ENCODE measurements at regions not wholly inside any gene's neighbourhood (a gene's known extent, or its start where the extent isn't known, plus 50 kb on each side); places are given as distances from the start of the nearest gene placed in this dataset.

DNA sequence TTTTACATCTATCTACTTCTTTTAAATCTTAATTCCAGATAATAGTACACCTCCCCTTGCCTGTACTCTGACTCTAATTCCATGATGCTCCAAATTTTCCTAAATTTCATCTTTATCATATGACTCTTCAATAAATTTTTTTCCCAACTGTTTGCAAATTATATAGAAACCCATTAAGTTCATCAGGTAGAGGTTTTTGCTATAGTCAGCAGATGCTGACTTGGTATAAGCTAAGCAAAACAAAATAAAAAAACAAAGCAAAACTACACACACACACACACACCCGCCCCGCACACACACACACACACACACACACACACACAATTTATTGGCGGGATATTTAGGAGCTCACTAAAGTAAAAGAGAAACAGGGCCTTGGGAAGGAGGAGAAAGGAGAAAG, 1047.8 kb upstream of the FAM98A start:
- H3K4me3 Mint-ChIP-seq = no peak overlapping the region
- no peak for DNase-seq
- H3K27me3 Mint-ChIP-seq (ENCODE audit: low read depth) = no peaks in the 10 kb centered on the region
- POLR2A ChIA-PET = no interaction called here
- CTCF ChIA-PET = no interaction called here
- no peaks in the 10 kb centered on the region for H3K36me3 Mint-ChIP-seq (ENCODE audit: low read depth)
- H3K4me1 Mint-ChIP-seq (ENCODE audit: low read depth) = no peaks in the 10 kb centered on the region
- ATAC-seq = no peak
- H3K9me3 Mint-ChIP-seq (ENCODE audit: insufficient read depth) = peaks cover 21% of the 10 kb centered on the region
- H3K27ac Mint-ChIP-seq = no peak overlapping the region

DNA sequence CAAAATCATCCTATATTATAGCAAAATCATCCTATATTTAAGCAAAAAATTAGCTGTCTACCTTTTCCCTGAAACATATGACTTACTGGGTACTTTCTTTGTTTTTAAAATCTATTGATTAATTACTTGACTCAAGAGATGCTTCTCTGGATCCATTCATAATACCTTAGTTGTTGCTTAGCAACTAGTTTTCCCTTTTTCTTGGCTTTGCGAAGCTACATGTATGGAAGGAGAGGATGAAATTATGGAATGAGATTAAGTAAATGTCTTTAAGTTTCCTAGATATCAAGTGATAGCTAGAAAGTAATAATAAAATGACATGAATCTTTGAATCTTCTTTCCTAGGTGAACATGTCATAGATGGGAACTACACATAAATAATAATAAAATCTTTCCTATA, 1033.2 kb upstream of the FAM98A start:
- DNase-seq (no peak), ATAC-seq (no peak)
- POLR2A ChIA-PET = no interaction called here
- Mint-ChIP-seq H3K27ac (no peak overlapping the region), H3K9me3 (ENCODE audit: insufficient read depth) (peaks cover 7% of the 10 kb centered on the region), H3K36me3 (ENCODE audit: low read depth) (no peaks in the 10 kb centered on the region), H3K27me3 (ENCODE audit: low read depth) (no peaks in the 10 kb centered on the region), H3K4me3 (no peak overlapping the region), H3K4me1 (ENCODE audit: low read depth) (no peaks in the 10 kb centered on the region)
- CTCF ChIA-PET = no interaction called here

DNA sequence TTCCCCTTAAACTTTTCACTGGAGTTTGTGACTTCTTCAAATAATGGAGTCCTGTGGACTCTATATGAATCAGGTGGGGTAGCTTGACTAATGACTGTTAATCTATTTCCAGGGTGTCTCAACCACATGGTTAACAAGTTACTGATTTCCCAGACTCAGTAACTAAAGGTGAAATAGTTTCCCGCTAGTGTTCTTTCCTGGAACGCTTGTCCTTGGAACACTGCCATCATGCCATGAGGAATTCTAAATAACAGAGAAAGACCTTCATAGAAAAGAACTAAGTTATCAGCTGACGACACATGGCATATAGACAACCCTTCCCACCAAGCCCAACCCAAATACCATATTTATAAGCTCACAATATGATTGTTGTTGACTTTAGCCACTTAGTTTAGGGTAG, 1027.9 kb upstream of the FAM98A start:
- ATAC-seq (no peak), DNase-seq (no peak)
- Mint-ChIP-seq H3K27me3 (ENCODE audit: low read depth) (no peaks in the 10 kb centered on the region), H3K27ac (no peak overlapping the region), H3K36me3 (ENCODE audit: low read depth) (no peaks in the 10 kb centered on the region), H3K4me3 (no peak overlapping the region), H3K4me1 (ENCODE audit: low read depth) (no peaks in the 10 kb centered on the region), H3K9me3 (ENCODE audit: insufficient read depth) (peaks cover 7% of the 10 kb centered on the region)
- CTCF ChIA-PET = no interaction called here
- POLR2A ChIA-PET = no interaction called here

DNA sequence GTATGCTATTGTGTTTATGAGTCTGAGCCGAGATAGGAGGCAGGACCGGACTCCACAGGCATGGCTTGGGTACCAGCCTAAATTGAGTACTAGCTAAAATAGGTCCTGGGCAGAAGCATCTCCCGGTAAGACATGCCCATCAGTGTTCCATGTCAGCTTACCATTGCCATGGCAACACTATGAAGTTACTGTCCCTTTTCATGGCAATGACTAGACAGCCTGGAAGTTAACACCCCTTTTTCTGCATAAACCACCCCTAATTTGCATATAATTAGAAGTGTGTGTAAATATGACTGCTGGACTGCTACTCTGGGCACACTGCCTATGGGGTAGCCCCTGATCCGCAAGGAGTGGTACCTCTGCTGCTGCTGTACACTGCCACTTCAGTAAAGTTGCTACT, 1005.1 kb upstream of the FAM98A start:
- no peaks in the 10 kb centered on the region for H3K4me1 Mint-ChIP-seq (ENCODE audit: low read depth)
- ChIA-PET POLR2A (no interaction called here), CTCF (no interaction called here)
- DNase-seq (no peak), ATAC-seq (no peak)
- no peaks in the 10 kb centered on the region for H3K27me3 Mint-ChIP-seq (ENCODE audit: low read depth)
- no peaks in the 10 kb centered on the region for H3K36me3 Mint-ChIP-seq (ENCODE audit: low read depth)
- peaks cover 6% of the 10 kb centered on the region for H3K9me3 Mint-ChIP-seq (ENCODE audit: insufficient read depth)
- no peak overlapping the region for H3K4me3 Mint-ChIP-seq
- no peak overlapping the region for H3K27ac Mint-ChIP-seq

DNA sequence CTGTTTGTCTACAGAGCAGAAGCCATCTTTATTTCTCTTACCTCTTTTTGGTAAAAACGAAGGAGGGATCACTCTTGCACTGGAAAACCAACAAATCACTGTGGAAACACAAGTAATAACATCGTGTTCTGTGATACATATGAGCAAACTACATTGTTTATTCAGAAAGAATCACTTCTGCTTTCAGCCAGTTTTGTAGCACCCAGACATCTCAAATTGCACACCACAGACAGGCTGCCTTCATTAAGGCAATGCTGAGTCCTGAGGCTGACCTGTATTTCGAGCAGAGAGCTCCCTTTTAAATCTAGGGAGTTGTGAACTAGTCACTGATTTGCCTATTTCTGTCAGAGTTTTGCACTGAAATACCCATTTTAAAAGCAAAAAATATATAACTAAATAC, 1003.2 kb upstream of the FAM98A start:
- ChIA-PET CTCF (no interaction called here), POLR2A (no interaction called here)
- Mint-ChIP-seq H3K27me3 (ENCODE audit: low read depth) (no peaks in the 10 kb centered on the region), H3K4me1 (ENCODE audit: low read depth) (no peaks in the 10 kb centered on the region), H3K9me3 (ENCODE audit: insufficient read depth) (peaks cover 9% of the 10 kb centered on the region), H3K27ac (no peak overlapping the region), H3K36me3 (ENCODE audit: low read depth) (no peaks in the 10 kb centered on the region), H3K4me3 (no peak overlapping the region)
- no peak for DNase-seq
- no peak for ATAC-seq

DNA sequence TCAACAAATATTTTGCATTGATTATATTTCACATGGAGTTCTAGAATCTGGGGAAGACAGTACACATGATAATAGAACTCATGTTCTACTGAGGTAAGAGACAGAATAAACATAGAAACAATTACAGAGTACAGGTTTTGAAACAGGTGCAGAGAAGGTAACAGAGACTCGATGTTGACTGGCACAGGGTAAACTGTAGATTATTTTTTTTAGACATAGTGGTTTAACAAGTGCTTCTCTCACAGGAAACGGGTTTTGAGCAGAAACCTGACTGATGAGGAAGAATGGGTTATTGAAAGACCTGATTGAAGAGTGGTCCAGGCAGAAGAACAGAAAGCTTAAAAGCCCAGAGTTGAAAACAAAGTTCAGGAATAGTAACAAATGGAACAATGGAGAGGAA, 1002.5 kb upstream of the FAM98A start:
- ATAC-seq = no peak
- no peak overlapping the region for H3K27ac Mint-ChIP-seq

DNA sequence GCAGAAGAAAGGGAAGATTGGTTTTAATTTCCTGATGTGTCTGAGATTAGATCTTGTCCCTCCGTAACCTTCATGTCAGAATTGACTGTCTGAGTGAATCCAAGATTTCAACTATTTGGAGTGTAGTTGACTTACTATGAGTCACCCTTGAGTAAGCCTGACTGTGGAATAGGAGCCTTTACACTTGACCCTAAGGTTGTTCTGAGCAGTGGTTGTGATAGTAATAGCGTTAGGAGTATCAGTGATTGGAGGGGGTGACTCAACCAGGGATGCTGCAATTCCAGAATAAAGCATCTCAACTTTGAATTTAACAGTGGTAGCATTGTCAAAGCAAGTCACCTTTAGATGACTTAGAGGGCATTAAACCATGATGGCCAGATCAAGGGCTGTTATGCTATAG, 979.5 kb upstream of the FAM98A start:
- ATAC-seq (no peak), DNase-seq (no peak)
- Mint-ChIP-seq H3K27me3 (ENCODE audit: low read depth) (no peaks in the 10 kb centered on the region), H3K4me3 (no peak overlapping the region), H3K4me1 (ENCODE audit: low read depth) (no peaks in the 10 kb centered on the region), H3K9me3 (ENCODE audit: insufficient read depth) (peaks cover 4% of the 10 kb centered on the region), H3K36me3 (ENCODE audit: low read depth) (no peaks in the 10 kb centered on the region), H3K27ac (no peak overlapping the region)
- ChIA-PET CTCF (no interaction called here), POLR2A (no interaction called here)

More for the DNA sequence above, 1002.5 kb upstream of the FAM98A start:
- DNase-seq = no peak
- Mint-ChIP-seq H3K27me3 (ENCODE audit: low read depth) (no peaks in the 10 kb centered on the region), H3K36me3 (ENCODE audit: low read depth) (no peaks in the 10 kb centered on the region), H3K4me1 (ENCODE audit: low read depth) (no peaks in the 10 kb centered on the region), H3K9me3 (ENCODE audit: insufficient read depth) (peaks cover 9% of the 10 kb centered on the region), H3K4me3 (no peak overlapping the region)
- ChIA-PET CTCF (no interaction called here), POLR2A (no interaction called here)

DNA sequence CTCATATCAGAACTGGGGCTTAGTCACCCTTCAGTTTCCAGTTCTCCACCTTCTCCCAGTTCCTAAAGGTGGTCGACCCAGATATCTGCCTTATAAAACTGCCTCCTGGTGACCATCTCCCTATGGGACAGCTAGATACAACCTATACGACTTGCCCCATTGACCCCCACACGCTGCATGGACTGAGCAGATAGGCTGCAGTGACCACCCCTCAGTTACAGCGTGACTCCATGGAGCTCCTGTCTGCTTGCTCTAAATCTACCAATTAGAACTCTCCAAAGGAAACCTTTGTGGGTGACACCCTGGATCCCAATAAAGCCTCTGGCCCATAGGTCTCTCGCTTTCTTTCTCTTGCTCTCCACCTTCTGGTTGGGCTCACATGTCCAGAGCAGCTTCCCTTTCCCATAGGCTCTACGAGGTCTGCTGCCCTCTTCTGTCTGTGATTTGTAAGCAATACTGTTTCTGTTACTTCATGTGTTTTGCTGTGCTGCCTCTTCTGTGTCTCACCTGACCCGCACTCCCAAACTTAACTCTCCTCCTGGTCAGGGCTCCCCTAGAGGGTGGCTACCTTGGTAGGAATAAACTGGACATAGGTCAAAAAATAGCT, 971.3 kb upstream of the FAM98A start:
- Mint-ChIP-seq H3K36me3 (ENCODE audit: low read depth) (no peaks in the 10 kb centered on the region), H3K27ac (no peak overlapping the region), H3K4me3 (no peak overlapping the region), H3K4me1 (ENCODE audit: low read depth) (no peaks in the 10 kb centered on the region), H3K9me3 (ENCODE audit: insufficient read depth) (peaks cover 18% of the 10 kb centered on the region), H3K27me3 (ENCODE audit: low read depth) (no peaks in the 10 kb centered on the region)
- ATAC-seq (no peak), DNase-seq (no peak)
- CTCF ChIA-PET = no interaction called here
- POLR2A ChIA-PET = no interaction called here

DNA sequence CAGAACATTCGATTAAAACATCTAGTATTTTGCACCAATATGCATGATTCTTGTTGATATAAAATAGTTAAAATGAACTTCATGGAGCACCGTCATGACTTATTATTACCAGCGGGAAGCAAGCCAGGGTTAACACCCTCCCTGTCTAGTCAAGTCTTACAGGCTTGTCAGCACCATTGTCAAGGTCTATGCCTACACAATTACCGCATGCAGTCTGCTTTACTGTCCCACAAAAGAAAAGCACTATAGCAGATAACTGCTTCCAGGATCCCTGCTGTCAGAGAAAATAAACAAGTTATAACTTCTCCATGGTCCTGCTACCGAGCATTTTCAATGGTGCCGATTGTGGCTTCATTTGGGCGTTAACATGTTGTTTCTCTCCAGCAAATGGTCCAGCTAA, 968.0 kb upstream of the FAM98A start:
- no peak for ATAC-seq
- ChIA-PET CTCF (no interaction called here), POLR2A (no interaction called here)
- no peak for DNase-seq
- Mint-ChIP-seq H3K36me3 (ENCODE audit: low read depth) (no peaks in the 10 kb centered on the region), H3K27me3 (ENCODE audit: low read depth) (no peaks in the 10 kb centered on the region), H3K9me3 (ENCODE audit: insufficient read depth) (peaks cover 21% of the 10 kb centered on the region), H3K27ac (no peak overlapping the region), H3K4me1 (ENCODE audit: low read depth) (no peaks in the 10 kb centered on the region), H3K4me3 (no peak overlapping the region)

DNA sequence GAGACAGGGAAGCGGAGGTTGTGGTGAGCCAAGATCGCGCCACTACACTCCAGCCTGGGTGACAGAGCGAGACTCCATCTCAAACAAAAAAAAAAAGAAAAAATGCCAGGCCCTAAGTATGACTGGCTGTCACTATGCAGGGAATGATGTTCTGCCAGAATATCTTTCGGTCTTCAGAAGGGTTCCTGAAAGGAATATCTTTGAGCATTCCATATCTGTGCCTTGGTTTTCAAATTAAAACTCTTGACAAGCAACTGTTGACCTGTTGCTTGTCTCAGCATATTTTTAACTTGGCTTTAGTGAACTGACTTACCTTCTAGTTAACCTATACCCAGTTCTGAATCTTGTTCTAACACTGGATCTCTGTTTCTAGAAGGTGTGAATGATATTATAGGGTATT, 953.2 kb upstream of the FAM98A start:
- ChIA-PET CTCF (no interaction called here), POLR2A (no interaction called here)
- Mint-ChIP-seq H3K4me3 (no peak overlapping the region), H3K27me3 (ENCODE audit: low read depth) (no peaks in the 10 kb centered on the region), H3K9me3 (ENCODE audit: insufficient read depth) (peaks cover 5% of the 10 kb centered on the region), H3K4me1 (ENCODE audit: low read depth) (no peaks in the 10 kb centered on the region), H3K27ac (no peak overlapping the region), H3K36me3 (ENCODE audit: low read depth) (no peaks in the 10 kb centered on the region)
- ATAC-seq (no peak), DNase-seq (no peak)

DNA sequence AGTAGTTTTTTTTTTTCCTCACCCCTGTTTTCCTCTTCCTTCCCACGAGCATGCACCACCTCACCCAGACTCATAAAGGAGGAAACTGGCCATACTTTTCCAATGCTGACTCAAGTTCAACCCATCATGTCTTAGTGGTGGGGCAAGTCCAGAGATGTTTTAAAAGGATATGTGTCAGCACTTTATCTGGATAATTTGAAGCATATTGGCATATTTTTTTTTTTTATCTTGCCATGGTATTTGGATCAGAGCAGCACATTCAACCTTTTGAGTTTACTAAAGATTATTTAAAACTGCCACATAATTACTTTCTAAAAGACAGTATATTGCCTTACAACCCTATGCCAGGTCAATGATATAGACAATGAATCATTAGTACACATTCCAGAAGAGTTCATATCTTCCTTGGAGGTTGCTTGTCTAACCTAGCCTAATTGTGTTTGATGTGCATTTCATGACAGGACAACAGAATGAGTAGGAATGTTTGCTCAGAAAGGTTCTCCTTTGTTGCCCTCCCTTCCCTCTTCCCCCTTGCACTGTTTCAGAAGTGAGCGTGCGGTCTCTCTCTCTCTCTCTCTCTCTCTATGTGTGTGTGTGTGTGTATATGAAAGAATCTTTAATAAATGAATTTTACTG, 950.7 kb upstream of the FAM98A start:
- Mint-ChIP-seq H3K4me3 (no peak overlapping the region), H3K27me3 (ENCODE audit: low read depth) (no peaks in the 10 kb centered on the region), H3K27ac (no peak overlapping the region), H3K4me1 (ENCODE audit: low read depth) (no peaks in the 10 kb centered on the region), H3K9me3 (ENCODE audit: insufficient read depth) (peaks cover 10% of the 10 kb centered on the region), H3K36me3 (ENCODE audit: low read depth) (no peaks in the 10 kb centered on the region)
- ChIA-PET POLR2A (no interaction called here), CTCF (no interaction called here)
- no peak for DNase-seq
- no peak for ATAC-seq

DNA sequence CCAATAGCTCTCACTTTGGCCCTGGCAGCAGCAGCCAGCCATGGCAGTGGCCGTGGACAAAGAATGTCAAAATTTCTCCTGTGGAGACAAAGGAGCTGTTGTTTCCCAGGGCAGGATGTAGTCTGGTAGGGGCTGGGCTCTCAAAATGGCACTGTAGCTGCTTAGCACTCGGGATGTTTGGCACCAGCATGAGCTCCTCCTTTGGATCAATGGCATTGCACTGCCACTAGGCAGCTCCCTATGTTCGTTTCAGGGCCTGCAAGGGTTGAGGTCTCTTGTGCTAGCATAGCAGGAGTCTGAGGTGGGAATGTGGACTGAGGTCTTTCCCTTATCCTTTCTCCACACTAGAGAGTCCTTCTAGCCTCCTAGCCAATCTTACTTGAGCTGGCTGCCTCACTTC, 948.8 kb upstream of the FAM98A start:
- CTCF ChIA-PET = no interaction called here
- Mint-ChIP-seq H3K36me3 (ENCODE audit: low read depth) (no peaks in the 10 kb centered on the region), H3K4me1 (ENCODE audit: low read depth) (no peaks in the 10 kb centered on the region), H3K4me3 (no peak overlapping the region), H3K27me3 (ENCODE audit: low read depth) (no peaks in the 10 kb centered on the region), H3K27ac (no peak overlapping the region), H3K9me3 (ENCODE audit: insufficient read depth) (peaks cover 5% of the 10 kb centered on the region)
- DNase-seq = no peak
- POLR2A ChIA-PET = no interaction called here
- no peak for ATAC-seq

DNA sequence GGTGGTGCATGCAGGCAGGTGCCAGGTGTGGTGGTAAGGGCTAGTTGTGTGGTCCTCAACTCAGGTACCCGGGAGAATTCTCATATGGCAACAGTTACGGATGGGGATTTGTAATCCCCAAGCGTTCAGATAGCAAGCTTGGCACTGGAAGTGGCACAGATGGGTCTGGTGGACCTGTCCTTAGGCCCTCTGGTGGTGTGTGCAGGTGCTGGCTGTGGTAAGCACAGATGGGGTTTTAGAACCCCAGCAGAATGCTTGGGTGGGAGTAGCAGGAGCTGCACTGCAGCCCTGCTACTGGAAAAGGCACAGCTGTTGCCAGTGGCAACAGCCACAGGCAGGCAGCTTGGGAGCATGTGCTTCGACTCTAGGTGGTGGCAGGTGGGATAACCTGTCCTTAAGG, 948.2 kb upstream of the FAM98A start:
- Mint-ChIP-seq H3K4me3 (no peak overlapping the region), H3K27me3 (ENCODE audit: low read depth) (no peaks in the 10 kb centered on the region), H3K36me3 (ENCODE audit: low read depth) (no peaks in the 10 kb centered on the region), H3K27ac (no peak overlapping the region), H3K4me1 (ENCODE audit: low read depth) (no peaks in the 10 kb centered on the region), H3K9me3 (ENCODE audit: insufficient read depth) (peaks cover 5% of the 10 kb centered on the region)
- ATAC-seq (no peak), DNase-seq (no peak)
- ChIA-PET POLR2A (no interaction called here), CTCF (no interaction called here)

Data from activated CD8-positive, alpha-beta T cell treated with anti-CD3 and anti-CD28 coated beads, Interleukin-2, amount 10 ng/mL, durations not matched to agents 7 days and 5 days (primary cell).